K562 (cell line): ENCODE measurements at regions not wholly inside any gene's neighbourhood (a gene's known extent, or its start where the extent isn't known, plus 50 kb on each side); places are given as distances from the start of the nearest gene placed in this dataset.
"Not testable (repeated sequence)": the region's sequence is repeated elsewhere in the genome, so short reads cannot be mapped to it uniquely, and the experiment has no call there.

ENCODE experiments used
- FOXP4 ChIP-seq: sonication (generic); formaldehyde crosslinking; IDR thresholded peaks from 2 replicates; pipeline ENCODE4 v1.8.0; 2022; ENCODE audit warnings: mild to moderate bottlenecking, missing genetic modification reagents, borderline replicate concordance
- XRCC5 ChIP-seq: fragments of 200-400 bp; formaldehyde crosslinking; IDR thresholded peaks from 2 replicates; pipeline ENCODE4 v1.6.1; 2017; ENCODE audit warnings: low read depth, mild to moderate bottlenecking, low read length
- ZNF253 ChIP-seq: fragments of 250-450 bp; sonication (Bioruptor Pico); conservative IDR thresholded peaks from 2 replicates; pipeline ENCODE4 v1.6.1; 2021; ENCODE audit warnings: mild to moderate bottlenecking
- TF ChIP-seq, protein P1 (sequence below), 3 experiments: IDR thresholded peaks in 2 of 3; conservative IDR thresholded peaks in 1 of 3; 2 replicates each; pipeline ENCODE4 v1.5.1; 2011 to 2012; ENCODE audit warnings: low read length in 3 of 3, mild to moderate bottlenecking in 3 of 3, control low read depth in 2 of 3, improper control_type of control experiment in 1 of 3, inconsistent platforms in 1 of 3, low read depth in 1 of 3, mixed read lengths in 1 of 3, moderate library complexity in 1 of 3; ENCODE audit not compliant: insufficient read depth in 2 of 3
- TF ChIP-seq, protein P2 (sequence below), 2 experiments: fragments of 450-650 bp; IDR thresholded peaks; 2 replicates each; pipeline ENCODE4 v1.6.1; 2016; ENCODE audit warnings: mild to moderate bottlenecking in 2 of 2, borderline replicate concordance in 1 of 2, low read depth in 1 of 2, moderate library complexity in 1 of 2

GRCh38 chr21:25155020-25155419, 452.3 kb downstream of the MRPL39 start:
- not testable (repeated sequence) for TF ChIP-seq FOXP4 (CRISPR knock-in tag); XRCC5; ZNF253 (CRISPR knock-in tag)
- TF ChIP-seq, protein P1, sequence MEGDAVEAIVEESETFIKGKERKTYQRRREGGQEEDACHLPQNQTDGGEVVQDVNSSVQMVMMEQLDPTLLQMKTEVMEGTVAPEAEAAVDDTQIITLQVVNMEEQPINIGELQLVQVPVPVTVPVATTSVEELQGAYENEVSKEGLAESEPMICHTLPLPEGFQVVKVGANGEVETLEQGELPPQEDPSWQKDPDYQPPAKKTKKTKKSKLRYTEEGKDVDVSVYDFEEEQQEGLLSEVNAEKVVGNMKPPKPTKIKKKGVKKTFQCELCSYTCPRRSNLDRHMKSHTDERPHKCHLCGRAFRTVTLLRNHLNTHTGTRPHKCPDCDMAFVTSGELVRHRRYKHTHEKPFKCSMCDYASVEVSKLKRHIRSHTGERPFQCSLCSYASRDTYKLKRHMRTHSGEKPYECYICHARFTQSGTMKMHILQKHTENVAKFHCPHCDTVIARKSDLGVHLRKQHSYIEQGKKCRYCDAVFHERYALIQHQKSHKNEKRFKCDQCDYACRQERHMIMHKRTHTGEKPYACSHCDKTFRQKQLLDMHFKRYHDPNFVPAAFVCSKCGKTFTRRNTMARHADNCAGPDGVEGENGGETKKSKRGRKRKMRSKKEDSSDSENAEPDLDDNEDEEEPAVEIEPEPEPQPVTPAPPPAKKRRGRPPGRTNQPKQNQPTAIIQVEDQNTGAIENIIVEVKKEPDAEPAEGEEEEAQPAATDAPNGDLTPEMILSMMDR (IDR thresholded peaks at IDR 0.05 in 2 of 3, conservative IDR thresholded peaks at IDR 0.05 in 1 of 3; ENCODE audit: insufficient read depth in 2 of 3, low read depth in 1 of 3, low read length in 3 of 3): not testable (repeated sequence)
- TF ChIP-seq, protein P2, sequence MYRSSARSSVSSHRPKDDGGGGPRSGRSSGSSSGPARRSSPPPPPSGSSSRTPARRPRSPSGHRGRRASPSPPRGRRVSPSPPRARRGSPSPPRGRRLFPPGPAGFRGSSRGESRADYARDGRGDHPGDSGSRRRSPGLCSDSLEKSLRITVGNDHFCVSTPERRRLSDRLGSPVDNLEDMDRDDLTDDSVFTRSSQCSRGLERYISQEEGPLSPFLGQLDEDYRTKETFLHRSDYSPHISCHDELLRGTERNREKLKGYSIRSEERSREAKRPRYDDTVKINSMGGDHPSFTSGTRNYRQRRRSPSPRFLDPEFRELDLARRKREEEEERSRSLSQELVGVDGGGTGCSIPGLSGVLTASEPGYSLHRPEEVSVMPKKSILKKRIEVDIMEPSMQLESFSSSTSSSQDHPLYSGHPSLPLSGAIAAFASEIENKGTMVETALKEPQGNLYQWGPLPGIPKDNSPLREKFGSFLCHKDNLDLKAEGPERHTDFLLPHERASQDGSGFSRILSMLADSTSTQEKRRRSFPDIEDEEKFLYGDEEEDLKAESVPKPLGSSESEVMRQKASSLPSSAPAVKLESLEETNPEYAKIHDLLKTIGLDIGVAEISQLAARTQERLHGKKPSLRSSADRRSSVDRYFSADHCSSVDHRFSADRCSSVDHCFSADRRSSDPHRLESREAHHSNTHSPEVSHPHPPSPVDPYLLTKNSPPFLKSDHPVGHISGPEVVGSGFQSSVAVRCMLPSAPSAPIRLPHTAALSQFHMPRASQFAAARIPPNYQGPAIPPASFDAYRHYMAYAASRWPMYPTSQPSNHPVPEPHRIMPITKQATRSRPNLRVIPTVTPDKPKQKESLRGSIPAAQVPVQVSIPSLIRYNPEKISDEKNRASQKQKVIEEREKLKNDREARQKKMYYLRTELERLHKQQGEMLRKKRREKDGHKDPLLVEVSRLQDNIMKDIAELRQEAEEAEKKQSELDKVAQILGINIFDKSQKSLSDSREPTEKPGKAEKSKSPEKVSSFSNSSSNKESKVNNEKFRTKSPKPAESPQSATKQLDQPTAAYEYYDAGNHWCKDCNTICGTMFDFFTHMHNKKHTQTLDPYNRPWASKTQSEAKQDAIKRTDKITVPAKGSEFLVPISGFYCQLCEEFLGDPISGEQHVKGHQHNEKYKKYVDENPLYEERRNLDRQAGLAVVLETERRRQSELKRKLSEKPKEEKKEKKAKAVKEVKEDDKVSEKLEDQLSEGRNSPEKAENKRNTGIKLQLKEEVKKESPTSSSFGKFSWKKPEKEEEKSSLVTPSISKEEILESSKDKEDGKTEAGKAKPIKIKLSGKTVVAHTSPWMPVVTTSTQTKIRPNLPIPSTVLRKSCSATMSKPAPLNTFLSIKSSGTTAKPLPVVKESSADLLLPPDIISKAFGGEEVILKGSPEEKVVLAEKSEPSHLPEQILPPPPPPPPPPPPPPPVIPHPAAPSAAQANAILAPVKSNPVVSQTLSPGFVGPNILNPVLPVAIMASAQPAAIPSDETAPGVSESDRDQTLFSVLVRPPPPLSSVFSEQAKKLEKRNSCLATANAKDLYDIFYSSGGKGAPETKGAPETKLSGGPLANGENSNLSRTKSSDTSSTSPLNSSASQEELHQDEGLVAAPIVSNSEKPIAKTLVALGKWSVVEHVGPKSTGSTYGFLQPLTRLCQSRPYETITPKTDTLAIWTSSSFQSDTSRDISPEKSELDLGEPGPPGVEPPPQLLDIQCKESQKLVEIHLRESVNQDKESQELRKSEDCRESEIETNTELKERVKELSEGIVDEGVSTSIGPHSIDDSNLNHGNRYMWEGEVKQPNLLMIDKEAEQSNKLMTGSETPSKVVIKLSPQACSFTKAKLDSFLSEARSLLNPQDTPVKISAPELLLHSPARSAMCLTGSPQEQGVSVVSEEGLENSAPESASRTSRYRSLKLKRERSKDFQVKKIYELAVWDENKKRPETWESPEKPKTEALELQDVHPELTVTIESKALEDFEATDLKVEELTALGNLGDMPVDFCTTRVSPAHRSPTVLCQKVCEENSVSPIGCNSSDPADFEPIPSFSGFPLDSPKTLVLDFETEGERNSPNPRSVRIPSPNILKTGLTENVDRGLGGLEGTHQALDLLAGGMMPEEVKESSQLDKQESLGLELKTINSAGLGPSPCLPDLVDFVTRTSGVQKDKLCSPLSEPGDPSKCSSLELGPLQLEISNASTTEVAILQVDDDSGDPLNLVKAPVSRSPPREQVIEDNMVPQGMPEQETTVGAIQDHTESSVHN (IDR thresholded peaks at IDR 0.05; ENCODE audit: borderline replicate concordance in 1 of 2, low read depth in 1 of 2): not testable (repeated sequence)
